Bronchial epithelial cell (primary cell): ENCODE measurements at regions not wholly inside any gene's neighbourhood (a gene's known extent, or its start where the extent isn't known, plus 50 kb on each side); places are given as distances from the start of the nearest gene placed in this dataset.
A peak's percentile ranks its signal among the peaks of the same experiment; 100 is the strongest.

ENCODE experiments used
- DNase-seq: peaks from one replicate; pipeline ENCODE4 v3.0.0-alpha.2; 2010; ENCODE audit warnings: low read depth
- FAIRE-seq: peaks from 2 replicates; lab custom pipeline; 2011; peaks lifted over from hg19 to GRCh38; lab: Jason Lieb, UNC
- H3K27me3 ChIP-seq: 2 replicates; pipeline ENCODE4 v1.5.1; 2011; ENCODE audit warnings: low read length; ENCODE audit not compliant: control insufficient read depth, insufficient read depth
- H3K36me3 ChIP-seq: 2 replicates; pipeline ENCODE4 v1.5.1; 2011; ENCODE audit warnings: low read length; ENCODE audit not compliant: control insufficient read depth, insufficient read depth
- H3K4me3 ChIP-seq: 2 replicates; pipeline ENCODE4 v1.5.1; 2011; ENCODE audit warnings: mild to moderate bottlenecking, low read depth, low read length, control low read depth
- CTCF ChIP-seq: IDR thresholded peaks from 2 replicates; pipeline ENCODE4 v1.5.1; 2011; ENCODE audit warnings: mild to moderate bottlenecking, moderate library complexity, low read length, control low read depth, inconsistent platforms; ENCODE audit not compliant: insufficient read depth, severe bottlenecking

GRCh38 chr5:77928776-77929300 lies 152.7 kb upstream of the TBCA start:
- Histone ChIP-seq H3K36me3 (no peaks in the 10 kb centered on the region), H3K4me3 (no peak overlapping the region), H3K27me3 (peaks cover 4% of the 10 kb centered on the region)
- no peak for TF ChIP-seq CTCF
- DNase-seq (no peak), FAIRE-seq (no peak)

GRCh38 chr5:77926337-77926736 lies 150.2 kb upstream of the TBCA start:
- no peak for TF ChIP-seq CTCF
- no peak for DNase-seq
- Histone ChIP-seq H3K4me3 (no peak overlapping the region), H3K27me3 (peaks cover 3% of the 10 kb centered on the region), H3K36me3 (no peaks in the 10 kb centered on the region)
- FAIRE-seq: no peak

- DNase-seq (no peak), FAIRE-seq (no peak)
- Histone ChIP-seq H3K36me3 (no peaks in the 10 kb centered on the region), H3K4me3 (no peak overlapping the region), H3K27me3 (peaks cover 3% of the 10 kb centered on the region)
- TF ChIP-seq CTCF: no peak
Observed at GRCh38 chr5:77925503-77925902, 149.4 kb upstream of the TBCA start.

GRCh38 chr5:77924081-77924480 lies 147.9 kb upstream of the TBCA start:
- FAIRE-seq: no peak

GRCh38 chr5:77923666-77924065 lies 147.5 kb upstream of the TBCA start:
- no peak for DNase-seq
- Histone ChIP-seq H3K27me3 (peaks cover 3% of the 10 kb centered on the region), H3K36me3 (no peaks in the 10 kb centered on the region), H3K4me3 (no peak overlapping the region)
- TF ChIP-seq CTCF: no peak
- no peak for FAIRE-seq

More at GRCh38 chr5:77924081-77924480, 147.9 kb upstream of the TBCA start:
- H3K4me3 ChIP-seq: no peak overlapping the region
- peaks cover 3% of the 10 kb centered on the region for H3K27me3 ChIP-seq
- peak; percentile 52 for DNase-seq
- H3K36me3 ChIP-seq: no peaks in the 10 kb centered on the region
- TF ChIP-seq CTCF: no peak
